Breast epithelium (tissue), 3 donors: ENCODE measurements at regions not wholly inside any gene's neighbourhood (a gene's known extent, or its start where the extent isn't known, plus 50 kb on each side); places are given as distances from the start of the nearest gene placed in this dataset.

Source experiments
- POLR2A ChIP-seq: fragments of 450-650 bp; IDR thresholded peaks from one replicate; pipeline ENCODE4 v1.6.1; 2016; ENCODE audit warnings: antibody characterized with exemption, mild to moderate bottlenecking, moderate library complexity
- POLR2AphosphoS5 ChIP-seq, 3 donors: sonication (generic); formaldehyde crosslinking; IDR thresholded peaks; one replicate each; pipeline ENCODE4 v1.6.1; 2017; ENCODE audit warnings: antibody characterized with exemption in 3 of 3
- TF ChIP-seq, protein P1 (sequence below), 3 donors: fragments of 450-650 bp; IDR thresholded peaks; one replicate each; pipeline ENCODE4 v1.5.1; 2016 to 2017; ENCODE audit warnings: antibody characterized with exemption in 3 of 3, mild to moderate bottlenecking in 3 of 3, moderate library complexity in 3 of 3

GRCh38 chr15:39246523-39246922 is 334.4 kb upstream of the THBS1 start:
- TF ChIP-seq, protein P1, sequence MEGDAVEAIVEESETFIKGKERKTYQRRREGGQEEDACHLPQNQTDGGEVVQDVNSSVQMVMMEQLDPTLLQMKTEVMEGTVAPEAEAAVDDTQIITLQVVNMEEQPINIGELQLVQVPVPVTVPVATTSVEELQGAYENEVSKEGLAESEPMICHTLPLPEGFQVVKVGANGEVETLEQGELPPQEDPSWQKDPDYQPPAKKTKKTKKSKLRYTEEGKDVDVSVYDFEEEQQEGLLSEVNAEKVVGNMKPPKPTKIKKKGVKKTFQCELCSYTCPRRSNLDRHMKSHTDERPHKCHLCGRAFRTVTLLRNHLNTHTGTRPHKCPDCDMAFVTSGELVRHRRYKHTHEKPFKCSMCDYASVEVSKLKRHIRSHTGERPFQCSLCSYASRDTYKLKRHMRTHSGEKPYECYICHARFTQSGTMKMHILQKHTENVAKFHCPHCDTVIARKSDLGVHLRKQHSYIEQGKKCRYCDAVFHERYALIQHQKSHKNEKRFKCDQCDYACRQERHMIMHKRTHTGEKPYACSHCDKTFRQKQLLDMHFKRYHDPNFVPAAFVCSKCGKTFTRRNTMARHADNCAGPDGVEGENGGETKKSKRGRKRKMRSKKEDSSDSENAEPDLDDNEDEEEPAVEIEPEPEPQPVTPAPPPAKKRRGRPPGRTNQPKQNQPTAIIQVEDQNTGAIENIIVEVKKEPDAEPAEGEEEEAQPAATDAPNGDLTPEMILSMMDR (IDR thresholded peaks at IDR 0.05): no peak
- TF ChIP-seq POLR2AphosphoS5 (IDR thresholded peaks at IDR 0.05): no peak
- no peak for TF ChIP-seq POLR2A
